ENCODE measurements at regions not wholly inside any gene's neighbourhood (a gene's known extent, or its start where the extent isn't known, plus 50 kb on each side); places are given as distances from the start of the nearest gene placed in this dataset.
A peak's percentile ranks its signal among the peaks of the same experiment; 100 is the strongest.

- Mint-ChIP-seq H3K36me3 (no peaks in the 10 kb centered on the region), H3K4me3 (peak overlapping the region; percentile 85), H3K9me3 (no peaks in the 10 kb centered on the region), H3K27ac (peak overlapping the region; percentile 85), H3K4me1 (ENCODE audit: unreplicated experiment) (peaks cover 42% of the 10 kb centered on the region), H3K27me3 (no peaks in the 10 kb centered on the region)
- TF ChIP-seq CTCF (conservative IDR thresholded peaks at IDR 0.05) = peak; percentile 80
- no peak for DNase-seq (ENCODE audit: extremely low spot score, unreplicated experiment)
Observed at GRCh38 chr1:39102537-39103327, 76.6 kb downstream of the NDUFS5 start.

GRCh38 chr1:39103328-39104157 is 77.4 kb downstream of the NDUFS5 start:
- Mint-ChIP-seq H3K27ac (peak overlapping the region; percentile 85), H3K4me3 (peak overlapping the region; percentile 85), H3K36me3 (no peaks in the 10 kb centered on the region), H3K9me3 (no peaks in the 10 kb centered on the region), H3K27me3 (no peaks in the 10 kb centered on the region), H3K4me1 (ENCODE audit: unreplicated experiment) (peaks cover 36% of the 10 kb centered on the region)
- TF ChIP-seq CTCF (conservative IDR thresholded peaks at IDR 0.05) = no peak
- no peak for DNase-seq (ENCODE audit: extremely low spot score, unreplicated experiment)

GRCh38 chr1:39104158-39105060 is 78.3 kb downstream of the NDUFS5 start:
- no peaks in the 10 kb centered on the region for H3K36me3 Mint-ChIP-seq
- peak overlapping the region; percentile 85 for H3K27ac Mint-ChIP-seq
- peaks cover 32% of the 10 kb centered on the region for H3K4me1 Mint-ChIP-seq (ENCODE audit: unreplicated experiment)
- H3K27me3 Mint-ChIP-seq = no peaks in the 10 kb centered on the region
- TF ChIP-seq CTCF (conservative IDR thresholded peaks at IDR 0.05) = no peak
- no peaks in the 10 kb centered on the region for H3K9me3 Mint-ChIP-seq
- DNase-seq (ENCODE audit: extremely low spot score, unreplicated experiment) = peak; percentile 75
- peak overlapping the region; percentile 85 for H3K4me3 Mint-ChIP-seq

- Mint-ChIP-seq H3K36me3 (no peaks in the 10 kb centered on the region), H3K27me3 (no peaks in the 10 kb centered on the region), H3K9me3 (no peaks in the 10 kb centered on the region), H3K27ac (peak overlapping the region; percentile 89), H3K4me1 (ENCODE audit: unreplicated experiment) (peaks cover 35% of the 10 kb centered on the region), H3K4me3 (peak overlapping the region; percentile 70)
- peak; percentile 83 for DNase-seq (ENCODE audit: extremely low spot score, unreplicated experiment)
- TF ChIP-seq CTCF (conservative IDR thresholded peaks at IDR 0.05) = no peak
Observed at GRCh38 chr1:39105061-39105840, 79.1 kb downstream of the NDUFS5 start.

Data from type B pancreatic cell (in vitro differentiated cells).